Breast epithelium (tissue), 3 donors: ENCODE measurements at regions not wholly inside any gene's neighbourhood (a gene's known extent, or its start where the extent isn't known, plus 50 kb on each side); places are given as distances from the start of the nearest gene placed in this dataset.

ENCODE experiments used
- POLR2A ChIP-seq: fragments of 450-650 bp; IDR thresholded peaks from one replicate; pipeline ENCODE4 v1.6.1; 2016; ENCODE audit warnings: antibody characterized with exemption, mild to moderate bottlenecking, moderate library complexity
- POLR2AphosphoS5 ChIP-seq, 3 donors: sonication (generic); formaldehyde crosslinking; IDR thresholded peaks; one replicate each; pipeline ENCODE4 v1.6.1; 2017; ENCODE audit warnings: antibody characterized with exemption in 3 of 3
- TF ChIP-seq, protein P1 (sequence below), 3 donors: fragments of 450-650 bp; IDR thresholded peaks; one replicate each; pipeline ENCODE4 v1.5.1; 2016 to 2017; ENCODE audit warnings: antibody characterized with exemption in 3 of 3, mild to moderate bottlenecking in 3 of 3, moderate library complexity in 3 of 3

GRCh38 chr21:16834791-16835190 lies 678.1 kb upstream of the CXADR start:
- TF ChIP-seq, protein P1, sequence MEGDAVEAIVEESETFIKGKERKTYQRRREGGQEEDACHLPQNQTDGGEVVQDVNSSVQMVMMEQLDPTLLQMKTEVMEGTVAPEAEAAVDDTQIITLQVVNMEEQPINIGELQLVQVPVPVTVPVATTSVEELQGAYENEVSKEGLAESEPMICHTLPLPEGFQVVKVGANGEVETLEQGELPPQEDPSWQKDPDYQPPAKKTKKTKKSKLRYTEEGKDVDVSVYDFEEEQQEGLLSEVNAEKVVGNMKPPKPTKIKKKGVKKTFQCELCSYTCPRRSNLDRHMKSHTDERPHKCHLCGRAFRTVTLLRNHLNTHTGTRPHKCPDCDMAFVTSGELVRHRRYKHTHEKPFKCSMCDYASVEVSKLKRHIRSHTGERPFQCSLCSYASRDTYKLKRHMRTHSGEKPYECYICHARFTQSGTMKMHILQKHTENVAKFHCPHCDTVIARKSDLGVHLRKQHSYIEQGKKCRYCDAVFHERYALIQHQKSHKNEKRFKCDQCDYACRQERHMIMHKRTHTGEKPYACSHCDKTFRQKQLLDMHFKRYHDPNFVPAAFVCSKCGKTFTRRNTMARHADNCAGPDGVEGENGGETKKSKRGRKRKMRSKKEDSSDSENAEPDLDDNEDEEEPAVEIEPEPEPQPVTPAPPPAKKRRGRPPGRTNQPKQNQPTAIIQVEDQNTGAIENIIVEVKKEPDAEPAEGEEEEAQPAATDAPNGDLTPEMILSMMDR (IDR thresholded peaks at IDR 0.05): no peak
- TF ChIP-seq POLR2AphosphoS5 (IDR thresholded peaks at IDR 0.05): no peak
- no peak for TF ChIP-seq POLR2A
